GM18870 (cell line): ENCODE measurements at regions not wholly inside any gene's neighbourhood (a gene's known extent, or its start where the extent isn't known, plus 50 kb on each side); places are given as distances from the start of the nearest gene placed in this dataset.

Experiments
- ATAC-seq: cut with Tn5 transposase; IDR thresholded peaks from one replicate; pipeline ENCODE4 v1.9.1; 2021; ENCODE audit warnings: moderate library complexity; ENCODE audit not compliant: unreplicated experiment

DNA sequence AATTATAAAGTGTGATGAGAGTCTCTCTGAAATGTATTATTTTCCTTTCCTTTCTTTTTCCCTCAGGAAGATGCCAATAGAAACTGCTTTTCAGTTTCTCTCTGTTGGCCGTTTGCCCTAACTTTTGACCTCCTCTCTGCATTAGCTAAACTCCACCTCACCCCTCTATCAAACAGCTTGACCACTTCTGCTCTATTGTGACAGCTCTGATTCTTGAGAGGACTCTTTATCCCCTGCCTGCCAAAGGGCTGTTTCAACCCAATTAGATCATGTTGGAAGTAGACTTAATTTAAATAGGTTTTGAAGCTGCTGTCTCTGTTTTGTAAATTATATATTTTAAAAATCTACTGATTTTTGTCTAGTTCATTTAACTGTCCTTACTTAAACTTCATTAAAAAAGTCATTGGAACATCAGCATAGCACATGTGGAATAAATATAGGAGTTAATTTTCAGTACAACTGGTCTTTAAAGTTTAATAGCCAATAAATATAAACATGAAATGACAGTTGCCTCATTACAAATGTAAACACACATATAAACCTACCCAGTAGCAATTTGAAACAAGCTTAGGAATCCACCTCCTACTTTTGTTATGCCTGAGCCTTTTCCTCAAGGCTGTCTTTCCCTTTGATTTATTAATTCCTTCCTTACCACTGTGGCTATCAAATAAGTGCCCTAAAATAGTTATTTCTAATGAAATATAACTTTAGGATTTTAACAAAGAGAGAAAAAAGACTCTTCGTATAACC lies 152.0 kb downstream of the CHRM3 start:
- ATAC-seq, result no peak

DNA sequence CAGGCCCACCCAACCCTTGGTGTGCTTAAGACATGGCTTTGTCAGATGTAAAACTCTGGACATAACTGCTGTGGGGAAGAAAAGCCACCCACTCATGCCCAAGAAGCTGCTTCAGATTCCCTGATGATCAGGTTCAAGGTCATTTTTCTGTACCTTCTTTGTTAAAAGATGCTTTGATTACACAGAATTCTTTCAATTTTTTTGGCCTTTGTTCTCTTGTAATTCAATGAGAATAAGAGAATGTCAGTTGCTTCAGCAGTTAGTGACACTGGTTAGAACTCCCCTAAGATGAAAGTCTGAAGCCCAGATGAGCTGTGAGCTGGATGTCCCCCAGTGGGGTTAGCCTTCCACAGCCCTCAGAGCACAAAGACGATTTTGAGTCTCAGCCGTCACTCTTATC lies 152.7 kb downstream of the CHRM3 start:
- no peak for ATAC-seq

DNA sequence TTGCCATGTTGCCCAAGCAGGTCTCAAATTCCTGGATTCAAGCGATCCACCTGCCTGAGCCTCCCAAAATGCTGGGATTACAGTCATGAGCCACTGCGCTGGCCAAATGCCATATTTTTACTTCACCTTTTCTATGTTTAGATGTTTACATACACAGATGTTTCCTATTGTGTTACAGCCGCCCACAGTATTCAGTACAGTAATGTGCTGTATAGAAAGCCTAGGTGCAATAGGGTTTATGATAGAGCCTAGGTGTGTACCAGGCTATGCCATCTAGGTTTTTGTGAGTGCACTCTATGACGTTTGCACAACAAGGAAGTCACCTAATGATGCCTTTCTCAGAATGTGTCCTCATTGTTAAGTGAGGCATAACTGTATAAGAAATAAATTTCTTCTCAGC lies 153.4 kb downstream of the CHRM3 start:
- no peak for ATAC-seq

DNA sequence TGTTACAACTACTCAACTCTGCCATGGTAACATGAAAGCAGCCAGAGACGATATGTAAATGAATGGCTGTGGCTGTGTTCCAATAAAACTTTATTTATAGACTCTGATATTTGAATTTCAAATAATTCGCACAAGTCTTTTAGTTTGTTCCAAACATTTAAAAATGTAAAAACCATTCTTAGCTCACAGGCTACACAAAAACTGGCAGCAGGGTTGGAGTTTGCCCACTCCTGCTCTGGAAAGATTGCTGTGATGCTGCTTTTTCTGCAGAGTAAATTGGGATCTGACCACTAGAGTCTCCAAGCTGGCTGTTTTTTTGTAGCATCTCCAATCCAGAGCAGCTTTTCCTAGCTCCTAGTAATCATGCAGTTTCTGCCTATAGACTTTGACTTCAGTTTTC lies 157.5 kb downstream of the CHRM3 start:
- ATAC-seq, result no peak

DNA sequence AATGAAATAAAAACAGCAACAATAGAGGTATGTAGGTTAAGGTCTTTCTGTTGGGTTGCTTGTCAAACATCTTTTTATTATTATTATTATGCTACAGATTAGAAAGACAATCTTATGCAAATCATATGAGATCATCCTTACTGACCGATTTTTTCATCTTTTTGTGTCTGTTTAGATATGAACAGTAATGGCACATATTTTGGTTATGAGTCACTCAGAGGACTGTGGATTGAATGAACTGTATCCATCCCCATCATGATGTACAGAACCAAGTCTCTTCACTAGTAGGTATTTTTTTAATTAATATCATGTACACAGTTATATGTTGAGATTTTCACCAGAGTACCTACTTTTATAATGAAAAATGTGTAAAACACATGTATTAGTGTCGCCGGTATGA lies 159.1 kb downstream of the CHRM3 start:
- ATAC-seq, result no peak

DNA sequence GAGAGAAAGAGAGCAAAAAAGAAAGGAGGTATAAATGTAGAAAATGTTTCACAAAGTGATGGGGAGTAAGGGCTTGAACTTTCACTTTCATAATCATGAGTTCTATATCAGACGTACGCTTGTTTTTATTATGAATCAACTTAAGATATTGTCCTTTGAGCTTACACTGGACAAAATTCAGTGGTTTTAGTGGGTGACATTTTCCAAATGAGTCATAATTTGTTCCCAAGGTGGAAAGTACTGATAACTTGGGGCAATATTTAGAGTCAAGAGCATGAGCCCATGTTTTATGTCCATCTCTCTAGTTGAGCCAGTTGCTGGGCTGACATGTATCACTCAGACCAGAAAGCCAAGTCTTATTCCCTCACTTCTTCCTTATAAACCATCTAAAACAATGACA lies 161.6 kb downstream of the CHRM3 start:
- ATAC-seq, result no peak

DNA sequence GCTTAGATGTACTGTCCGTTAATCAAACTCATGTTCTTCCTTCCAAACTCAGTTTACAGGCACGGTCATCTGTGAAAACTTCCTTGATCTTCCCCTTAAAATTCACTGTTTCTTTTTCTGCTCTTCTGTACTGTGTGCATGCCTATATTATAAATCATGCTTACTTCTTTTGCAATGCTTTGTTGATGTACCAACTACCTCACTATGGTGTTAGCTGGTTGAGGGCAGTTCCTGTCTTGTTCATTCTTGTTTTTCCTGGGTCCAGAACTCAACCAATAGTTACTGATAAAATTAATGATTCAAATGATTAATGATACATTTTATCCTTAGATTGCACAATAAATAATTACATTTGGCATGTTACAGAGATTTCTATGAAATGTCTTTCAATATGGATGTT lies 163.8 kb downstream of the CHRM3 start:
- ATAC-seq, result no peak

DNA sequence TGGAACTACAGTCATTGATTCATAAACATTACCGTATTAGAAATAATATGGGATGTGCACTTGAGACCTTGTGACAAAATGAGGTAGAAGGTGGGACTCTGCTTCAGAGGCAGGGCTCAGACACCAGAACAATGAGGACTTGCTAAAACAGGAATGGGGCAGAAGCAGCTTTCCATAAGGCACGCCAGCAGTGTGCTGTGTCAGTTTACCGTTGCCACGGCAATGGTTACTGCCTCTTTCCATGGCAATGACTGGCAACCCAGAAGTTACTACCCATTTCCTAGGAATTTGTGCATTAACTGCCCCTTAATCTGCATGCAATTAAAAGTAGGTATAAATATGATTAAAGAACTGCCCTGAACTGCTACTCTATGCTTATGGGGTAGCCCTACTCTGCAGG lies 169.0 kb downstream of the CHRM3 start:
- ATAC-seq, result no peak

DNA sequence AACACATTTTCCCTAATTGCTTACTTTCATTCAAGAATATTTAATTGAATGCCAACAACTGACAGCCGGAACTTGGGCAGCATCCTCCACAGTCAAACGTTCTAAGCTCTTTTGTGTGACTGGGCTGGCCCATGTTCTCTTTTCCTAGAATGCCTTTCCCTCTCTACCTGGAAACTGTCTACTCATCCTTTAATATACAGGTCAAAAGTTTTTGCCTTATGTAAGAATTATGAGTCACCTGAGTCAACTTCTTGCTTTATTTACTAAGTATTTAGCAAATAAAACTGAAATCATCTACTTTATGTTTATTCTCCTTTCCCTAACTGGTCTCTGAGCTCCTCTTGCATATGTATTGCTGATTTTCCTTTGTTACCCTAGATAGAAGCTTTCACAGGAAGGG lies 172.2 kb downstream of the CHRM3 start:
- no peak for ATAC-seq

DNA sequence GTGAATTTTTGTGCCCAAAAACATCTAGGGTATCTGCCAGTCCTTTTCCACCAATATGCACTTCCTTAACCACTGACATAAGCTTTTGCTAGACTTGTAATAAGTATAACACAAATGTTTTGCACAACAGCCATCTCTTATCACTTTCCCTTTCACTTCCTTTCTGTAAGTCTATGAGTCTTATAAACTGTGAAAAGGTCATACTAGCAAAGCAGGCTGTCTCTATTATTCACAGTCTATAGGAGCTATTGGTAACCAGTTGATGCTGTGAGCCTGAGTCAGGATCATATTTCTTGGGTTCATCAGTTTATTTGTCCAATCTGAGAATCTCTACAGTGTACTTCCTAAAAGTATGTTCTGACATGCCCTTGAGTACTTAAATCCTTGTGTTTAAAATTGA lies 172.6 kb downstream of the CHRM3 start:
- ATAC-seq, result no peak

DNA sequence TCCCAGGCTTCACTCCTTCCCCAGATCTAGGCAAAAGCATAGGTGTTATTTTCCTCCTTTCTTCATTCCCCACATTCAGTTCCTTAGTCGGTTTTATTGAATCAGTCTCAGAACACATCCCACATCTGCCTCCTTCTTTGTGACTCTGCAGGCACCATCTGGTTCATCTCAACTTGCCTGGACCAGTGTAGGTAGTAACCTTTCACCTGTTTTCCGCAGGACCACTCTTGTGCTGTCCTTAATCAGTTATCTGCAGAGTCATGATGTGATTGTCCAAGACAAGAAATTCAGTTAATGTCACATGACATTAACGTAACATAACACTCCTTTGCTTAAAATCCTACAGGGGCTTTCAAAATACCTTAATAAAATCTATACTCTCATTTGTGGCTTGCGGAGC lies 174.6 kb downstream of the CHRM3 start:
- ATAC-seq, result no peak

DNA sequence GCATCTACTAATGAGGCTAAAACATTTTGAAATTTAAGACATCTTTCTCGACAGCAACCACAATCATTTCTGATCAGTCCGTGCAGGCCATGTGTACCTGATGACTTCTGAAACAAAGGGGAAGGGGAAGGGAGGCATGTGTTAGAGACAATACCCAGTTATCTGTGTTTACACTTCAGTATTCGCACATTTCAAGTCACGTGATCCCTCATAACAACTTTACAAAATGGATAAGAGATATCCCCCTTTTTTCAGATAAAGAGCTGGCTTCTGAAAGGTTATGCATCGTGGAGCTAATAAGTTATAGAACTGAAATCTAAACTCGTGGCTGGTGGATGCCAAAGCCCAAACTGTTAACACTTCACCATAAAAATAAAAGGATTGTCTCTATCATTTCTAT lies 175.7 kb downstream of the CHRM3 start:
- ATAC-seq, result no peak

DNA sequence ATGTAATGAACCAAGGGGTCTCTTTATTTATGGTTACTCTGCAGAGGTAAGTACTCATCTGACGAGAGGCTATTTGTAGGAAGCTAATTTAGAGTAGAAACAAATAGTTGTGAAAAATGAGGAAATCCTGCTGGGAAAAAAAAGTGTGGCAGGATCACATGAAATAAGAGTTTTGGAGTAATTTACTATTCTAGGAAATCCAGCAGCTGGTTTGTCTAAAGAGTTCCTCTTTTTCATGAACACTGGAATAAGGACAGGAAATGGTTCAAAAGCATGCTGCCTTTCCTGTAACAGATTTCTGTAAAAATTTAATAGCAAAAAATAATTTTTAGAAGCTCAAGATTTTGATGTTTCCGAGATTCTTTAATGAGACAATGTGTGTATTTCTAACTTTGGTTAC lies 177.3 kb downstream of the CHRM3 start:
- no peak for ATAC-seq

DNA sequence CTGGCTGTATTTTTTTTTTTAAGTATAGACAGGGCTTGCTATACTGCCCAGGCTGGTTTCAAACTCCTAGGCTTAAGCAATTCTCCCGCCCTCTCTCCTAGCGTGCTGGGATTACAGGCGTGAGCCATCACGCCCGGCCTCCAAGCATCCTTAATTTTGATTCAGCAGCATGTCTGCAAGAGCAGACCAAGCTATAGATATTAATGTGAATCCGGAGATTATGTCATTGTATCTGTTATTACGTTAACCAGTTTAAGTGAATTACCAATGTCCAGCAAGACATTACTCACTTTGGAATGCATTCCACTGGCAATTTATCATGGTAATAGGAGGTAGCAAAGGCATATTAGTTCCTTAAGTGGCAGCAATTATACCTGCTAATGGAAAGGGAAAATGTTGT lies 179.7 kb downstream of the CHRM3 start:
- no peak for ATAC-seq

DNA sequence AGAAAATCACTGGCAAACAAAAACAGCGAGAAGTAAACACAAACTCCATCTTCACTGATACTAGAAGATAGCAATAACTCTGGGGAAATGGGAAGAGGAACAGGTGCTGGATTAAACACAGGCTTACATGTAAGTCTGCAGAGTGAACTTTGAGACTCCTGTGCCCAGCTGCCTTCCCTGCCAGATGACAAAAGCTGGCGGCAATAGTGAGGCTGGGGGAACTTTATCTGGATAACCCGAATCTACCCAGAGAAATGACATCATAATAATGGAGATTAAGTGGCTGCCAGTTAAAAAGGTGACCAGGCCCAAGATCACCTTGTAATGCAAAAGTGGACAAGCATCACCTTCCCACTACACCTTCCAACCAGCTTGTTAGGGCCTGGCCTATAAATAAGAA lies 184.5 kb downstream of the CHRM3 start:
- no peak for ATAC-seq

DNA sequence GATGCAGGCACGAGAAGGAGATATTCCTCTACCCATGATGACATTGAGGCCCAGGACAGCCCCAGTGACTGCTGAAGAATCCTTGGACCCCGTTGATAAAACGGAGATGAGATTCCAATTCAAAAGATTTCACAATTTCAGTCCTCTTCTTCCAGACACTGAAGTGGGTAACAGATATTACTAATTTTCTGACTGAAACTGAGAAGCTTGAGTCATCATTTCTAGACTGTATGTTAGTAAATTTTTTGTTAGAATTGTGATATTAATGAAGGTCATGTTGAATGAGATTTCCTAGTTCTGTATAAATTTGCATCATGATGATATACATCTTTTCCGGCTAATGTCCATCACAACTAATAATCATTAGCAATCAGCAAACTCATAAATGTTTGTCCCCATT lies 185.8 kb downstream of the CHRM3 start:
- ATAC-seq, result no peak

DNA sequence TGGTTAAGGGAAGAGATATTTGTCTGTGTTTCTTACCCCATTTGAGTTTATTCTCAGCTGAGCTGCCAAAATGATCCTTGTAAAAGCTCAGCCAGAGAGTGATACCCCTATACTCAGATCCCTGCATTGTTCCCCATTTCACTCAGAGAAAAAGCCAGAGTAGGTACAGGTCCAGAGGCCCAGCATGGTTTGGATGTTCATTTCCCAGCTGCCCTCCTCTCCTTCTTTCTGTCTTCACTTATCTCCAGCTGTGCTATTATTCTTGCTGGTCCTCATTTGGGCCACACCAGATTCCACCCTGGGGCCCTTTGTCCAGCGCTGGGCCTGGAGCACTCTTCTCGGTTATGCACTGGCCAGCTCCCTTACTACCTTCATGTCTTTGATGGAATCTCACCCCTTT lies 187.7 kb downstream of the CHRM3 start:
- no peak for ATAC-seq

DNA sequence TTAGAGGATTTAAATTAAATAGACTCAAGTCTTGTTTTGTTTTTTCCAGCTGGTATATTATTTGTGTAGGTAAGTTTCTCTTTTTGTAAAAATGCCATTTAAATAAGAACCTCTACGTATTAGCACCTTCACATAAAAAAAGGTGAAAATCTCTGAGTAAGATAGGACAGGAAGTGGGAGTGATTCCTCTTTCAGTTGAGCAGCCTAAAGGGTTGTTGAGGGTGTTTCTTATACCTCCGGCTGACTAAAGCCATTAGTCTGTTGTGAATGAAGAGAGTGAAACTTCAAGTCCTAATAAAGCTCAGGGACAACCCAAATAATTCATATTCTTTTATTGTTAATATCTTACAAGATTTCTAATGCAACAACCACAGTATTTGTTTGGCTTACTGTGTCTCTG lies 188.7 kb downstream of the CHRM3 start:
- ATAC-seq, result no peak

DNA sequence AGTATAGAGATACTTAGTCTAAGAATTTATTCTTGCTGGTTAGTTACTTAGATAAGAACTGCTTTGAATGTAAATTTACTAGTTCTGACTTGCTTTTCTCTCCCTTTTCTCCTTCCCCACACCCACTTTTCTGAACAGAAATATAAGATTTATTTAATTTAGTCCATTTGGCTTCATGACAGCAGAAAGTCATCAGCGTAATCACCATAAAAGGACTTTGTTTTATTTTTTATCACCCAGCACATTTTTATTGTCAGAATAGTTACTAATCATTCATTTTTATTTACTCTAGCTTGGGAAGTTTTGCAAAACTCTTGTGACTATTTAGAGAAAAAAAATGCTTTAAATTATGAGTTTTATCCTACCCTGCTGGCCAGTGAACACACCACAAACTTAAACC lies 197.2 kb downstream of the CHRM3 start:
- no peak for ATAC-seq

DNA sequence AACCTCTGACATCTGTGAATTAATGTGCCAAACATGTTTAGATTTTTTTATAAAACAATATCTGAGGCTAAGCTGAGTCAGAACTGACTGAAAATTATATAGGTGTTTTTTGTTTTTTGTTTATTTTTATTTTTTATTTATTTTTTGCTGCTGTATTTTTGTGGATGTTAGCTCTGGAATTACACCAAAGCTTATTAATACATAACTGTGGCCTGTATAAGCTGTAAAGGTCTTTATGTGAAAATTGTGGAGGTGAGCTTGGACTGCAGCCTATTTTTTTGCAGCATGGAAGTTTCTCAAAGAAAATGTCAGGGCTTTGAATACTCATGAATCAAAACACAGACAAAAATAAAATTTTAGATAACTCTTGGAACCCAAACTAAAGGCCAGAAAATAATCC lies 199.8 kb downstream of the CHRM3 start:
- ATAC-seq, result no peak

DNA sequence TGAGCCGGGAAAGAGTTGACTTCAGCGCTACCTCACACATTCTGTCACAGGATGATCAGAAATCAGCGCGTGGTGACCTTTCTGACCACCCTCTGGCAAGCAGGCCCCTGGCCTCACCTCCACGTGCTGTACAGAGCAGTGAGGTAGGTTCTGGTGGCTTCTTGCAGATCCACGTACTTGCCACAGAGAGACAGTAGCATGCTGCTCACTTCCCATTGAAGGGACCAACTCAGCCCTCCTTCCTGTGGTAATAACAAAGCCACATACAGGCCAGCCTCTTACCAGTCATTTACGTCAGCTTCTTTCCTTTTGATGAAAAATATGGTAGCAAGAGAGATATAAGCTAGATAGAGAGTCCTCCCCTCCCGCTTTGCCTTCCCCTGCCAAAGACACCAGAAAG lies 200.7 kb downstream of the CHRM3 start:
- ATAC-seq, result no peak

DNA sequence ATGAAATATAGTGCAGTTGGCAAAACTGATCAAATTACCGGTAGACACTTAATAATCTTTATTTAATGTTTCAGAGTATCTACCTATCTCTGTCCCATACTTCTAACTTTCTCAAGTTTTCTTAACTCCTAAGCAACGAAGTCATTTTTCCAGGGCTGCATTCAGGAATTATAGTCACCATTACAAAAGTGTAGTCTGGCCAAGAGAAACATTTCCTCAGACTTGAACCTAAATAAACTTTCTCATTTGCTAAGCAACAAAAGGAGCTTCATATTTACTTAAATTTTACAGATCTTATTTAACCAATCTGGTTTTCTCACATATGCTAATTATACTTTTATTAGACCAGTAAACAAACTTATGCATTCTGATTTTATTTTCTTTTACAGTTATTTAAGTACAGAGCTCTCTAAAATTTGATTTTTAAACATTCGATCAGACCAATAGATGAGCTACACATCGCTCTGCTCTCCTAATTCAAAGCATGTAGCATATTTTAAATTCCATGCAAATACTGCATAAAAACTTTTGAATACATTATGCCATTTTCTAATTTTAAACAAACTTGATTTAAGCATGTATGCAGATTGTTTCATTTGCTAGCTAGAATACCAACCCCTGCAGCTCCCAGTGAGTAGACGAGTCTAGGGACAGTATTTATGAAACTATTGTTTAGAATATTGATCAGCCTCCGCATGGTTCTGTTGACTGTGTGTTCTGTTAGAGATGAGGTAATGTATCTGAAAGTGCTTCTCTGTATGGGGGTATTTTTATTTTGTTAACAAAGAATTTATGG lies 201.4 kb downstream of the CHRM3 start:
- ATAC-seq, result no peak

DNA sequence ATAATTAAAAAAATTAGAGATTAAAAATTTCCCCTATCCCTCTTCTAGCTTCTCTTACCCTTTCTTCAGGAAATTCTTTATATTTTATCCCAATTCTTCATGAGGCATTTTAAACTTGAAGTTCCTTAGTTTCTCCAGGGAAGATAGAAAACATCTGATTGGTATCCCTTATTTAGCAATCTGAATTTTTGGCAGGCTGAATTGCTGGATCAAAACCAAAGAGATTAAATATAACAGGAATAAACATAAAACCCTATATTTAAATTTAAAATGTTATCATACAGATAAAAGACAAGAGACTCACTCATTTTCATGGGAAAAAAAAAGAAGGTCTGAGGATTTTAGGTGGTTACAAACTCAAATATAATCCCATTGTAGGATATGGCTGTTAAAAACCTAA lies 204.2 kb downstream of the CHRM3 start:
- no peak for ATAC-seq
